Keratinocyte (primary cell): ENCODE measurements at regions not wholly inside any gene's neighbourhood (a gene's known extent, or its start where the extent isn't known, plus 50 kb on each side); places are given as distances from the start of the nearest gene placed in this dataset.

Experiments
- DNase-seq: peaks from one replicate; pipeline ENCODE4 v3.0.0-alpha.2; 2011; ENCODE audit warnings: low read depth, missing footprints, low spot score
- FAIRE-seq: peaks from 2 replicates; lab custom pipeline; 2011; peaks lifted over from hg19 to GRCh38; lab: Jason Lieb, UNC
- H2AFZ ChIP-seq: 2 replicates; pipeline ENCODE4 v1.6.0; 2012; ENCODE audit warnings: low read length, control low read depth, inconsistent platforms; ENCODE audit not compliant: control insufficient read depth
- H3K27ac ChIP-seq: 2 replicates; pipeline ENCODE4 v1.5.1; 2011; ENCODE audit warnings: low read length; ENCODE audit not compliant: control insufficient read depth, insufficient read depth
- H3K27me3 ChIP-seq: 3 replicates; pipeline ENCODE4 v1.6.0; 2011; ENCODE audit warnings: low read length; ENCODE audit not compliant: control insufficient read depth, insufficient read depth; ENCODE audit errors: extremely low read depth
- H3K36me3 ChIP-seq, 2 experiments: 2 replicates in 1 of 2; 3 replicates in 1 of 2; pipeline ENCODE4 v1.5.1; 2011; ENCODE audit warnings: low read length in 2 of 2, mild to moderate bottlenecking in 1 of 2; ENCODE audit not compliant: control insufficient read depth in 2 of 2, insufficient read depth in 2 of 2; ENCODE audit errors: extremely low read depth in 1 of 2
- H3K4me1 ChIP-seq: 3 replicates; pipeline ENCODE4 v1.5.1; 2011; ENCODE audit warnings: low read length; ENCODE audit not compliant: control insufficient read depth, insufficient read depth; ENCODE audit errors: extremely low read depth
- H3K4me2 ChIP-seq: 3 replicates; pipeline ENCODE4 v1.6.0; 2011; ENCODE audit warnings: low read depth, low read length; ENCODE audit not compliant: control insufficient read depth, insufficient read depth; ENCODE audit errors: extremely low read depth
- H3K4me3 ChIP-seq, 3 experiments: fragments of 200-600 bp in 1 of 3; sonication (generic) in 1 of 3; 2 replicates in 2 of 3; 3 replicates in 1 of 3; pipeline ENCODE4 v1.5.1; 2011 to 2016; ENCODE audit warnings: low read length in 3 of 3, mild to moderate bottlenecking in 3 of 3, control low read depth in 2 of 3, inconsistent platforms in 1 of 3, low read depth in 1 of 3, mixed read lengths in 1 of 3, mixed run types in 1 of 3, moderate library complexity in 1 of 3; ENCODE audit not compliant: control insufficient read depth in 2 of 3, insufficient read depth in 2 of 3; ENCODE audit errors: extremely low read depth in 1 of 3
- H3K79me2 ChIP-seq: 2 replicates; pipeline ENCODE4 v1.6.0; 2012; ENCODE audit warnings: low read length; ENCODE audit not compliant: control insufficient read depth, insufficient read depth
- H3K9ac ChIP-seq: 3 replicates; pipeline ENCODE4 v1.6.0; 2011; ENCODE audit warnings: low read length; ENCODE audit not compliant: control insufficient read depth, insufficient read depth; ENCODE audit errors: extremely low read depth
- H3K9me1 ChIP-seq: 3 replicates; pipeline ENCODE4 v1.6.0; 2011; ENCODE audit warnings: low read length; ENCODE audit not compliant: control insufficient read depth, insufficient read depth; ENCODE audit errors: extremely low read depth
- H3K9me3 ChIP-seq: 2 replicates; pipeline ENCODE4 v1.5.1; 2012; ENCODE audit warnings: low read depth, low read length; ENCODE audit not compliant: control insufficient read depth
- H4K20me1 ChIP-seq: 3 replicates; pipeline ENCODE4 v1.6.0; 2011; ENCODE audit warnings: low read length; ENCODE audit not compliant: control insufficient read depth, insufficient read depth; ENCODE audit errors: extremely low read depth
- EZH2 ChIP-seq: IDR thresholded peaks from one replicate; pipeline ENCODE4 v1.6.1; 2012; ENCODE audit warnings: inconsistent platforms, mild to moderate bottlenecking, low read length, moderate library complexity
- dilution Hi-C: fragments of 300-500 bp; cut with MboI; formaldehyde crosslinking; loops from one replicate; pipeline ENCODE4 v1.7.0; 2020; ENCODE audit warnings: low sequenced_read_pairs; ENCODE audit not compliant: extremely low pct_ligation_motif_present
- TF ChIP-seq, protein P1 (sequence below), 3 experiments: IDR thresholded peaks in 1 of 3; conservative IDR thresholded peaks in 1 of 3; optimal IDR thresholded peaks in 1 of 3; 2 replicates in 2 of 3; 3 replicates in 1 of 3; pipeline versions ENCODE3 to v1.5.1; 2011; ENCODE audit warnings: low read length in 3 of 3, mild to moderate bottlenecking in 3 of 3, moderate library complexity in 2 of 3, control low read depth in 1 of 3, inconsistent platforms in 1 of 3; ENCODE audit not compliant: insufficient read depth in 2 of 3; ENCODE audit errors: extremely low read depth in 1 of 3

DNA sequence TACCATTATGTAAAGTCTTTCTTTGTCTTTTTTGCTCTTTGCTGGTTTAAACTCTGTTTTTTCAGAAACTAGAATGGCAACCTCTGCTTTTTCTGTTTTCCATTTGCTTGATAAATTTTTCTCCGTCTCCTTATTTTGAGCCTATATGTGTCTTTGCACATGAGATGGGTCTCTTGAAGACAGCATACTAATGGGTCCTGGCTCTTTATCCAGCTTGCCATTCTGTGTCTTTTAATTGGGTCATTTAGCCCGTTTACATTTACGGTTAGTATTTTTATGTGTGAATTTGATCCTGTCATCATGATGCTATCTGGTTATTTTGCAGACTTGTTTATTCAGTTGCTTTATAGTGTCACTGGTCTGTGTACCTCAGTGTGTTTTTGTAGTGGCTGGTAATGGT is 207.9 kb upstream of the TMEM260 start:
- no peak for DNase-seq
- Histone ChIP-seq H3K27ac (no peak overlapping the region), H3K9ac (no peak overlapping the region), H3K9me1 (no peaks in the 10 kb centered on the region), H3K4me1 (no peaks in the 10 kb centered on the region), H3K9me3 (no peaks in the 10 kb centered on the region), H3K4me3 (no peak overlapping the region), H3K27me3 (no peaks in the 10 kb centered on the region), H2AFZ (no peak overlapping the region), H3K4me2 (no peak overlapping the region), H4K20me1 (no peaks in the 10 kb centered on the region), H3K79me2 (no peaks in the 10 kb centered on the region), H3K36me3 (no peaks in the 10 kb centered on the region)
- TF ChIP-seq EZH2, result no peak
- TF ChIP-seq, protein P1, sequence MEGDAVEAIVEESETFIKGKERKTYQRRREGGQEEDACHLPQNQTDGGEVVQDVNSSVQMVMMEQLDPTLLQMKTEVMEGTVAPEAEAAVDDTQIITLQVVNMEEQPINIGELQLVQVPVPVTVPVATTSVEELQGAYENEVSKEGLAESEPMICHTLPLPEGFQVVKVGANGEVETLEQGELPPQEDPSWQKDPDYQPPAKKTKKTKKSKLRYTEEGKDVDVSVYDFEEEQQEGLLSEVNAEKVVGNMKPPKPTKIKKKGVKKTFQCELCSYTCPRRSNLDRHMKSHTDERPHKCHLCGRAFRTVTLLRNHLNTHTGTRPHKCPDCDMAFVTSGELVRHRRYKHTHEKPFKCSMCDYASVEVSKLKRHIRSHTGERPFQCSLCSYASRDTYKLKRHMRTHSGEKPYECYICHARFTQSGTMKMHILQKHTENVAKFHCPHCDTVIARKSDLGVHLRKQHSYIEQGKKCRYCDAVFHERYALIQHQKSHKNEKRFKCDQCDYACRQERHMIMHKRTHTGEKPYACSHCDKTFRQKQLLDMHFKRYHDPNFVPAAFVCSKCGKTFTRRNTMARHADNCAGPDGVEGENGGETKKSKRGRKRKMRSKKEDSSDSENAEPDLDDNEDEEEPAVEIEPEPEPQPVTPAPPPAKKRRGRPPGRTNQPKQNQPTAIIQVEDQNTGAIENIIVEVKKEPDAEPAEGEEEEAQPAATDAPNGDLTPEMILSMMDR (optimal IDR thresholded peaks at IDR 0.05 in 1 of 3, IDR thresholded peaks at IDR 0.05 in 1 of 3, conservative IDR thresholded peaks at IDR 0.05 in 1 of 3; ENCODE audit: extremely low read depth in 1 of 3, insufficient read depth in 2 of 3, low read length in 3 of 3), result no peak
- FAIRE-seq, result no peak
- dilution Hi-C loops, result no loop called here

DNA sequence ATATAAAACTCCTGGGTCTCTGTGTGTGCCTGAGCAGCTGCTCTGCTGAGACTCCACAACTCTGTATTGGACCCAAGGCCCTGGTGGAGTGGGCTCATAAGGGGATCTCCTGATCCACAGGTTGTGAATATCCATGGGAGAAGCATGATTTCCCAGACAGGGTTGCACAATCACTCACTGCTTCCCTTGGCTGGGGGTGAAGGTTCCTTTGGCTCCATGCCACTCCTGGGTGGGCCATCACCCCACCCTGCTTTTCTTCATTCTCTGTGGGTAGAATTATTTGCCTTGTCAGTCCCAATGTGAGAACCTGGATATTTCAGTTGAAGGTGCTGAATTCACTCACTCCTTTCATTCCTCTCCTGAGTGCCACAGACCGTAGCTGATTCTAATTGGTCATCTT is 205.2 kb upstream of the TMEM260 start:
- Histone ChIP-seq H3K27me3 (no peaks in the 10 kb centered on the region), H3K9ac (no peak overlapping the region), H3K9me3 (no peaks in the 10 kb centered on the region), H3K27ac (no peak overlapping the region), H4K20me1 (no peaks in the 10 kb centered on the region), H3K4me2 (no peak overlapping the region), H3K79me2 (no peaks in the 10 kb centered on the region), H3K4me1 (no peaks in the 10 kb centered on the region), H3K4me3 (no peak overlapping the region), H3K36me3 (no peaks in the 10 kb centered on the region), H2AFZ (no peak overlapping the region), H3K9me1 (no peaks in the 10 kb centered on the region)
- TF ChIP-seq, protein P1 (optimal IDR thresholded peaks at IDR 0.05 in 1 of 3, IDR thresholded peaks at IDR 0.05 in 1 of 3, conservative IDR thresholded peaks at IDR 0.05 in 1 of 3; ENCODE audit: extremely low read depth in 1 of 3, insufficient read depth in 2 of 3, low read length in 3 of 3), result no peak
- no peak for TF ChIP-seq EZH2
- FAIRE-seq (no peak), DNase-seq (no peak)
- dilution Hi-C loops, result no loop called here
